ENCODE measurements at regions not wholly inside any gene's neighbourhood (a gene's known extent, or its start where the extent isn't known, plus 50 kb on each side); places are given as distances from the start of the nearest gene placed in this dataset.
A peak's percentile ranks its signal among the peaks of the same experiment; 100 is the strongest.

DNA sequence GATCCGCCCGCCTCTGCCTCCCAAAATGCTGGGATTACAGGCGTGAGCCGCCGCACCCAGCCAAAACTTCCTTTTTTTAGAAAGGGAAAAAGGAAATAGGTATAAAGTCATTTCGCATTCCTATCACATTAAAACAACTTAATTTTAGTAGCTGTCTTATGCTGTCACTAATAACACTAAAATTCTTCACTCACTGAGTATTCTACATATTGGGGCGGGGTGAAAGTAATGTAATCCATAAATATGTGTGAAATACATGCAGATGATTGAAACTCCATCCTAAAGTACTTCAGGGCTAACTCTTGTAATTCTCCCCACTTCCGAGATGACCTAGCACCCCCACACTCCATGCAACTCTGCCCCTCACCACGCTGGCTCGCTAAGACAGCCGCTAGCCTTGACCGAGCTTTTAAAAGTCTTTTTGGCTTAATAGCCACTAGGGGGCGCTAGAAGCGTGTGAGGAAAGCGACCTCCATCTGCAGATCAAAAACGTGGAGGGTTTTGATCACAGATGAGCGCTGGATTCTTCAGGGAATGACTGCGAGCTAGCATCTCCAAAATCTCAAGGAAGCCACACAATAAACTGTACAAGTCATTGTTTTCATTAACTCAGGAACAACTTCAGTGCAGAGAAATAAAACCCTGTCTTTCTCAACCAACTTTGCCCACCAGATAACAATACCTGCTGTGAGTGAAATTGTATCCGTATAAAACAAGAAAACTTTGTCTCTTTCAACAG, 129.3 kb upstream of the IGF1R start:
- Histone ChIP-seq H3K4me3 (ENCODE audit: low read depth, low read length) (no peak overlapping the region), H3K27me3 (replicated peaks) (no peaks in the 10 kb centered on the region), H3K36me3 (replicated peaks) (no peaks in the 10 kb centered on the region), H3K27ac (no peak overlapping the region)
- peak; percentile 51 for DNase-seq
- peak; percentile 80 for TF ChIP-seq CTCF (IDR thresholded peaks at IDR 0.05; ENCODE audit: low read depth, low read length, missing control alignments)
- in situ Hi-C loops (cut with HindIII; ENCODE audit: low pct_ligation_motif_present, low sequenced_read_pairs), result no loop called here

DNA sequence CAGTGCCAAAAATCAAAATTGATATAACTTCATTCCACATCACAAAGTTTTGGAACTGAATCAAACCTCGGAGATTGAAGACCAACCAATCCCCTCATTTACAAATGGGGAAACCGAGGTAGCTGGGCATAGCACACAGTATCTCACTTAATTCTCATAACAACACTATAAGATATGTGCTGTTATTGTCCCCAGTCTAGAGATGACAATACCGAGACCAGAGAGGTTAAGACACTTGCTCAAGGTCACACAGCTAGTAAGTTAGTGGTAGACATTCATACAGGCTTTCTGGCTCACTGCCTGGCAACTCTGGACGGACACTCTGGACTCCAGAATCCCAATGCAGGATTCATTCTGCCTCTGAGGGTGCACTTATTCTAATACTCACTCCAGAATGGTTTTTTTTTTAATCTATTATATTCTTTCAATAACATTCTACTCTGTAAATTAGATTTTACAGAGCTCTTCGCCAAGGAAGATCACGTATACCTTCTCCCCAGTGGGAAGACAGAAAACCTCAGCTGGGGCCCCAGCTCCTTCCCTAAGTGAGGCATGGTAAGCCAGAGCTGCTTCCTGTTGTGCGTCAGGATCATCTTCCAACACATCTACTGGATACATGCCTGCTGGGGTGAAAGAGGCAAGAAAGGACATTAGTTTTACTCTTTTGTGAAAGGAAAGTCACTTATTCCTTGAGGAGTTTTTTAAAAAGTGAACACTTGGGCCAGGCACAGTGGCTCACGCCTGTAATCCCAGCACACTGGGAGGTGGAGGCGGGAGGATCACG, 128.4 kb upstream of the IGF1R start:
- no peaks in the 10 kb centered on the region for H3K36me3 ChIP-seq (replicated peaks)
- DNase-seq, result no peak
- H3K4me3 ChIP-seq (ENCODE audit: low read depth, low read length), result no peak overlapping the region
- in situ Hi-C loops (cut with HindIII; ENCODE audit: low pct_ligation_motif_present, low sequenced_read_pairs), result no loop called here
- no peak for TF ChIP-seq CTCF (IDR thresholded peaks at IDR 0.05; ENCODE audit: low read depth, low read length, missing control alignments)
- H3K27ac ChIP-seq, result no peak overlapping the region
- H3K27me3 ChIP-seq (replicated peaks), result no peaks in the 10 kb centered on the region

DNA sequence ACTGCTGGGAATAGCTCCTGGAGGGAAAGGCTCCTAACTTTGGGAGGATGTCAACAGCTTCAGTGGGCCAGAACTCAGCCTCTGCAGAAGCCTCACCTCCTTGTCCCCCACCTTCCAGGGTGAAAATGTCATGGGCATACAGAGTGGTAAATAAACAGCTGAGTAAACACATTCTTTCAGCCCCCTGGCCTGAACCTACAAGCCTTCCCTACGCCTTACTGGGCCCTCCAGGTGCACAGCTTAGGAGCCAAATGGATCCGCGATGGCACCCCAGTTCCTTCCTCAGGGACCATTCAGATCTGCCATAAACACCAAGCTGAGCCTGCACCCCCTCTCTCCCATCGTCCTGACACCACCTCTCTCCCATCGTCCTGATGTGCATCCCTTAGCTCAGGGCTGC, 126.2 kb upstream of the IGF1R start:
- H3K27ac ChIP-seq, result no peak overlapping the region
- in situ Hi-C loops (cut with HindIII; ENCODE audit: low pct_ligation_motif_present, low sequenced_read_pairs), result no loop called here

GRCh38 chr15:98523912-98524662, 124.3 kb upstream of the IGF1R start:
- no peak overlapping the region for H3K4me3 ChIP-seq (ENCODE audit: low read depth, low read length)

More for the DNA sequence above, 126.2 kb upstream of the IGF1R start:
- no peak for DNase-seq
- TF ChIP-seq CTCF (IDR thresholded peaks at IDR 0.05; ENCODE audit: low read depth, low read length, missing control alignments), result no peak
- no peaks in the 10 kb centered on the region for H3K36me3 ChIP-seq (replicated peaks)
- H3K27me3 ChIP-seq (replicated peaks), result no peaks in the 10 kb centered on the region
- H3K4me3 ChIP-seq (ENCODE audit: low read depth, low read length), result no peak overlapping the region

More at GRCh38 chr15:98523912-98524662, 124.3 kb upstream of the IGF1R start:
- Histone ChIP-seq H3K36me3 (replicated peaks) (no peaks in the 10 kb centered on the region), H3K27ac (no peak overlapping the region), H3K27me3 (replicated peaks) (no peaks in the 10 kb centered on the region)
- TF ChIP-seq CTCF (IDR thresholded peaks at IDR 0.05; ENCODE audit: low read depth, low read length, missing control alignments), result no peak
- DNase-seq, result no peak
- in situ Hi-C loops (cut with HindIII; ENCODE audit: low pct_ligation_motif_present, low sequenced_read_pairs), result no loop called here
